DND-41 (cell line): ENCODE measurements at regions not wholly inside any gene's neighbourhood (a gene's known extent, or its start where the extent isn't known, plus 50 kb on each side); places are given as distances from the start of the nearest gene placed in this dataset.

Experiments
- EZH2 ChIP-seq: IDR thresholded peaks from 3 replicates; pipeline ENCODE4 v1.6.1; 2012; ENCODE audit warnings: borderline replicate concordance, low read depth, mild to moderate bottlenecking, moderate library complexity, low read length, inconsistent platforms; ENCODE audit not compliant: severe bottlenecking
- TF ChIP-seq, protein P1 (sequence below): IDR thresholded peaks from 2 replicates; pipeline ENCODE4 v1.5.1; 2012; ENCODE audit warnings: borderline replicate concordance, low read length, moderate library complexity, mild to moderate bottlenecking; ENCODE audit not compliant: poor library complexity, severe bottlenecking; ENCODE audit errors: extremely low read depth

- TF ChIP-seq, protein P1, sequence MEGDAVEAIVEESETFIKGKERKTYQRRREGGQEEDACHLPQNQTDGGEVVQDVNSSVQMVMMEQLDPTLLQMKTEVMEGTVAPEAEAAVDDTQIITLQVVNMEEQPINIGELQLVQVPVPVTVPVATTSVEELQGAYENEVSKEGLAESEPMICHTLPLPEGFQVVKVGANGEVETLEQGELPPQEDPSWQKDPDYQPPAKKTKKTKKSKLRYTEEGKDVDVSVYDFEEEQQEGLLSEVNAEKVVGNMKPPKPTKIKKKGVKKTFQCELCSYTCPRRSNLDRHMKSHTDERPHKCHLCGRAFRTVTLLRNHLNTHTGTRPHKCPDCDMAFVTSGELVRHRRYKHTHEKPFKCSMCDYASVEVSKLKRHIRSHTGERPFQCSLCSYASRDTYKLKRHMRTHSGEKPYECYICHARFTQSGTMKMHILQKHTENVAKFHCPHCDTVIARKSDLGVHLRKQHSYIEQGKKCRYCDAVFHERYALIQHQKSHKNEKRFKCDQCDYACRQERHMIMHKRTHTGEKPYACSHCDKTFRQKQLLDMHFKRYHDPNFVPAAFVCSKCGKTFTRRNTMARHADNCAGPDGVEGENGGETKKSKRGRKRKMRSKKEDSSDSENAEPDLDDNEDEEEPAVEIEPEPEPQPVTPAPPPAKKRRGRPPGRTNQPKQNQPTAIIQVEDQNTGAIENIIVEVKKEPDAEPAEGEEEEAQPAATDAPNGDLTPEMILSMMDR: no peak
- TF ChIP-seq EZH2: no peak
These were observed 64.3 kb upstream of the CPNE8 start for GRCh38 chr12:38969706-38970105.
